HG03439 (cell line): ENCODE measurements at regions not wholly inside any gene's neighbourhood (a gene's known extent, or its start where the extent isn't known, plus 50 kb on each side); places are given as distances from the start of the nearest gene placed in this dataset.
"Not testable (repeated sequence)": the region's sequence is repeated elsewhere in the genome, so short reads cannot be mapped to it uniquely, and the experiment has no call there.

Experiments used
- ATAC-seq: cut with Tn5 transposase; IDR thresholded peaks from one replicate; pipeline ENCODE4 v1.9.1; 2021; ENCODE audit warnings: mild to moderate bottlenecking, moderate library complexity; ENCODE audit not compliant: unreplicated experiment

- not testable (repeated sequence) for ATAC-seq
Observed at GRCh38 chrX:65888150-65888549, 151.7 kb downstream of the VSIG4 start.

GRCh38 chrX:65883556-65883955 lies 156.3 kb downstream of the VSIG4 start:
- ATAC-seq: no peak

GRCh38 chrX:65879977-65880799 lies 159.7 kb downstream of the VSIG4 start:
- ATAC-seq: no peak

- no peak for ATAC-seq
Observed at GRCh38 chrX:65878456-65878855, 161.4 kb downstream of the VSIG4 start.

GRCh38 chrX:65877953-65878352 lies 161.9 kb downstream of the VSIG4 start:
- no peak for ATAC-seq

GRCh38 chrX:65875614-65876013 lies 164.3 kb downstream of the VSIG4 start:
- not testable (repeated sequence) for ATAC-seq

GRCh38 chrX:65874765-65875164 lies 165.1 kb downstream of the VSIG4 start:
- no peak for ATAC-seq

- no peak for ATAC-seq
Observed at GRCh38 chrX:65874110-65874509, 165.8 kb downstream of the VSIG4 start.

- ATAC-seq: no peak
Observed at GRCh38 chrX:65873385-65873784, 166.5 kb downstream of the VSIG4 start.

- no peak for ATAC-seq
Observed at GRCh38 chrX:65871671-65872311, 168.1 kb downstream of the VSIG4 start.

- ATAC-seq: not testable (repeated sequence)
Observed at GRCh38 chrX:65870544-65870943, 169.3 kb downstream of the VSIG4 start.

GRCh38 chrX:65866773-65867172 lies 173.1 kb downstream of the VSIG4 start:
- ATAC-seq: no peak

- ATAC-seq: no peak
Observed at GRCh38 chrX:65866146-65866545, 173.7 kb downstream of the VSIG4 start.

GRCh38 chrX:65862638-65863037 lies 177.2 kb downstream of the VSIG4 start:
- no peak for ATAC-seq

GRCh38 chrX:65859299-65859698 lies 180.6 kb downstream of the VSIG4 start:
- ATAC-seq: no peak

- ATAC-seq: not testable (repeated sequence)
Observed at GRCh38 chrX:65854437-65854836, 185.4 kb downstream of the VSIG4 start.

GRCh38 chrX:65851306-65851705 lies 183.9 kb downstream of the MSN start:
- not testable (repeated sequence) for ATAC-seq

GRCh38 chrX:65850821-65851220 lies 183.4 kb downstream of the MSN start:
- not testable (repeated sequence) for ATAC-seq

- ATAC-seq: no peak
Observed at GRCh38 chrX:65846974-65847373, 179.5 kb downstream of the MSN start.

- ATAC-seq: no peak
Observed at GRCh38 chrX:65841263-65841662, 173.8 kb downstream of the MSN start.

- ATAC-seq: no peak
Observed at GRCh38 chrX:65838674-65839073, 171.2 kb downstream of the MSN start.

- ATAC-seq: no peak
Observed at GRCh38 chrX:65837875-65838549, 170.6 kb downstream of the MSN start.
